Psoas muscle (tissue), 7 donors: ENCODE measurements at regions not wholly inside any gene's neighbourhood (a gene's known extent, or its start where the extent isn't known, plus 50 kb on each side); places are given as distances from the start of the nearest gene placed in this dataset.
"Not testable (repeated sequence)": the region's sequence is repeated elsewhere in the genome, so short reads cannot be mapped to it uniquely, and the experiment has no call there.

ENCODE experiments used
- ATAC-seq, 4 donors: fragments of 200-7000 bp; cut with Tn5 transposase; one replicate each; pipeline ENCODE4 v1.9.1; 2020; ENCODE audit warnings: moderate library complexity in 3 of 4, mild to moderate bottlenecking in 2 of 4
- DNase-seq, 2 donors: peaks; one replicate each; pipeline ENCODE4 v3.0.0-alpha.2; 2020
- H3K27ac ChIP-seq: fragments of 200-600 bp; one replicate; pipeline ENCODE4 v1.8.0; 2022
- H3K27me3 ChIP-seq, 3 donors: fragments of 200-600 bp in 1 of 3; one replicate each; pipeline versions ENCODE4 v1.6.1 to v1.8.0; 2013 to 2022; ENCODE audit warnings: low read length in 2 of 3, mild to moderate bottlenecking in 2 of 3, moderate library complexity in 1 of 3; ENCODE audit not compliant: insufficient read depth in 3 of 3
- H3K36me3 ChIP-seq, 2 donors: fragments of 200-600 bp in 1 of 2; one replicate each; pipeline versions ENCODE4 v1.6.1 to v1.8.0; 2013 to 2022; ENCODE audit warnings: low read depth in 1 of 2, mild to moderate bottlenecking in 1 of 2, moderate library complexity in 1 of 2; ENCODE audit not compliant: insufficient read depth in 1 of 2
- H3K4me1 ChIP-seq: fragments of 200-600 bp; one replicate; pipeline ENCODE4 v1.8.0; 2022
- H3K4me3 ChIP-seq: fragments of 200-600 bp; one replicate; pipeline ENCODE4 v1.8.0; 2022; ENCODE audit warnings: mild to moderate bottlenecking
- H3K9me3 ChIP-seq: fragments of 200-600 bp; one replicate; pipeline ENCODE4 v1.8.0; 2022
- CTCF ChIP-seq: fragments of 200-600 bp; IDR thresholded peaks from one replicate; pipeline ENCODE4 v1.8.0; 2022; ENCODE audit warnings: antibody characterized with exemption
- WGBS, 3 donors: extraction: QIAGEN DNeasy Blood & Tissue Kit; methylation state at CpG; one replicate each; pipeline versions ENCODE4 v1.1.6 to v1.1.7; 2013; 5-methylcytosine and 5-hydroxymethylcytosine counted together
- intact Hi-C, 2 donors: fragments of 100-400 bp; cut with DNase I; formaldehyde crosslinking; loops; one replicate each; pipeline versions ENCODE4 v1.11.0 to v1.14.2; 2022
- donor health status: healthy with polysubstance abuse.
- donor health status: DM: no; HTN: no; CAD: no; lungs with moderate emphysema.
- donor health status: Bipolar disorder and iron deficiency.
- donor health status: healthy.
- donor health status: DM: yes; HTN: yes; CAD: no.
- donor health status: DM: no; HTN: no; CAD: no.
- donor health status: DM: yes; HTN: yes; CAD: no.

GRCh38 chr6:131492932-131493573 lies 80.0 kb upstream of the ARG1 start:
- Histone ChIP-seq H3K4me3 (no peak overlapping the region), H3K27me3 (no peaks in the 10 kb centered on the region), H3K9me3 (no peaks in the 10 kb centered on the region), H3K4me1 (no peaks in the 10 kb centered on the region), H3K27ac (no peak overlapping the region), H3K36me3 (no peaks in the 10 kb centered on the region)
- DNase-seq: no peak
- intact Hi-C loops: no loop called here
- TF ChIP-seq CTCF: no peak
- 76 to 83% (median 83%) methylated on average over 4 of the region's 4 CpGs for WGBS, 3 donors
- ATAC-seq: no peak

- DNase-seq, ATAC-seq, H3K4me3 ChIP-seq, intact Hi-C loops, H3K27ac ChIP-seq, H3K27me3 ChIP-seq, H3K4me1 ChIP-seq, H3K36me3 ChIP-seq, H3K9me3 ChIP-seq: not testable (repeated sequence)
- 83 to 91% (median 86%) methylated on average over 3 to 5 of the region's 5 CpGs for WGBS, 3 donors
These were observed 68.6 kb upstream of the ARG1 start for GRCh38 chr6:131504387-131504786.

GRCh38 chr6:131510094-131510493 lies 62.9 kb upstream of the ARG1 start:
- intact Hi-C loops: no loop called here
- no peaks in the 10 kb centered on the region for H3K36me3 ChIP-seq
- H3K4me3 ChIP-seq: no peak overlapping the region
- H3K9me3 ChIP-seq: no peaks in the 10 kb centered on the region
- no peak for TF ChIP-seq CTCF
- no peak overlapping the region for H3K27ac ChIP-seq
- DNase-seq (no peak), ATAC-seq (no peak)
- 65 to 69% (median 69%) methylated on average over 5 of the region's 5 CpGs for WGBS, 3 donors
- no peaks in the 10 kb centered on the region for H3K4me1 ChIP-seq
- no peaks in the 10 kb centered on the region for H3K27me3 ChIP-seq

- DNase-seq: no peak
- H3K27ac ChIP-seq: no peak overlapping the region
- no peaks in the 10 kb centered on the region for H3K4me1 ChIP-seq
- H3K4me3 ChIP-seq: no peak overlapping the region
- TF ChIP-seq CTCF: no peak
- H3K36me3 ChIP-seq: no peaks in the 10 kb centered on the region
- intact Hi-C loops: no loop called here
- ATAC-seq: no peak
- no peaks in the 10 kb centered on the region for H3K27me3 ChIP-seq
- no peaks in the 10 kb centered on the region for H3K9me3 ChIP-seq
These were observed 62.4 kb upstream of the ARG1 start for GRCh38 chr6:131510591-131510990.

- WGBS, 3 donors: 53 to 57% (median 56%) methylated on average over 2 of the region's 2 CpGs
- Histone ChIP-seq H3K27me3 (no peaks in the 10 kb centered on the region), H3K4me1 (no peaks in the 10 kb centered on the region), H3K4me3 (no peak overlapping the region), H3K9me3 (no peaks in the 10 kb centered on the region), H3K36me3 (no peaks in the 10 kb centered on the region), H3K27ac (no peak overlapping the region)
- TF ChIP-seq CTCF: peak; percentile 16
- ATAC-seq: no peak
- DNase-seq: no peak
- intact Hi-C loops: no loop called here
These were observed 53.2 kb upstream of the ARG1 start for GRCh38 chr6:131519670-131520436.
